GM23248 (cell line): ENCODE measurements at regions not wholly inside any gene's neighbourhood (a gene's known extent, or its start where the extent isn't known, plus 50 kb on each side); places are given as distances from the start of the nearest gene placed in this dataset.

ENCODE experiments used
- DNase-seq: peaks from one replicate; pipeline ENCODE4 v3.0.0-alpha.2; 2015
- H2AFZ ChIP-seq: fragments of 200-600 bp; sonication (generic); 2 replicates; pipeline ENCODE4 v1.6.1; 2016; ENCODE audit warnings: antibody characterized with exemption
- H3F3A ChIP-seq: fragments of 200-600 bp; sonication (generic); 2 replicates; pipeline ENCODE4 v1.6.1; 2016; ENCODE audit warnings: mild to moderate bottlenecking, antibody characterized with exemption, mixed run types; ENCODE audit not compliant: insufficient read depth
- H3K27ac ChIP-seq: fragments of 200-600 bp; sonication (generic); 2 replicates; pipeline ENCODE4 v1.5.1; 2016; ENCODE audit warnings: mild to moderate bottlenecking
- H3K27me3 ChIP-seq: fragments of 200-600 bp; sonication (generic); replicated peaks from 2 replicates; pipeline ENCODE4 v1.6.1; 2016; ENCODE audit warnings: mild to moderate bottlenecking; ENCODE audit not compliant: insufficient read depth
- H3K36me3 ChIP-seq: fragments of 200-600 bp; sonication (generic); 2 replicates; pipeline ENCODE4 v1.6.1; 2016; ENCODE audit warnings: low read depth, mild to moderate bottlenecking
- H3K4me1 ChIP-seq: fragments of 200-600 bp; sonication (generic); 2 replicates; pipeline ENCODE4 v1.6.1; 2016; ENCODE audit warnings: mild to moderate bottlenecking; ENCODE audit not compliant: insufficient read depth
- H3K4me2 ChIP-seq: fragments of 200-600 bp; sonication (generic); one replicate; pipeline ENCODE4 v1.6.1; 2016; ENCODE audit warnings: mild to moderate bottlenecking; ENCODE audit not compliant: unreplicated experiment
- H3K4me3 ChIP-seq: fragments of 200-600 bp; sonication (generic); 2 replicates; pipeline ENCODE4 v1.5.1; 2016; ENCODE audit warnings: mild to moderate bottlenecking
- H3K79me2 ChIP-seq: fragments of 200-600 bp; sonication (generic); 2 replicates; pipeline ENCODE4 v1.6.1; 2016; ENCODE audit warnings: mild to moderate bottlenecking; ENCODE audit not compliant: insufficient read depth
- H3K9ac ChIP-seq: fragments of 200-600 bp; sonication (generic); 2 replicates; pipeline ENCODE4 v1.6.1; 2016; ENCODE audit warnings: mild to moderate bottlenecking
- H3K9me2 ChIP-seq: fragments of 200-600 bp; sonication (generic); 2 replicates; pipeline ENCODE4 v1.6.1; 2016; ENCODE audit warnings: mixed run types, mild to moderate bottlenecking, moderate library complexity; ENCODE audit not compliant: insufficient read depth
- H3K9me3 ChIP-seq: fragments of 200-600 bp; sonication (generic); one replicate; pipeline ENCODE4 v1.6.1; 2017; ENCODE audit warnings: low read depth
- H4K20me1 ChIP-seq: fragments of 200-600 bp; sonication (generic); 2 replicates; pipeline ENCODE4 v1.6.0; 2016; ENCODE audit not compliant: insufficient read depth
- EZH2 ChIP-seq: fragments of 200-600 bp; sonication (generic); IDR thresholded peaks from 2 replicates; pipeline ENCODE4 v1.6.1; 2018; ENCODE audit warnings: antibody characterized with exemption, mild to moderate bottlenecking; ENCODE audit not compliant: insufficient read depth, poor library complexity, severe bottlenecking
- EZH2phosphoT487 ChIP-seq: fragments of 200-600 bp; sonication (generic); IDR thresholded peaks from 2 replicates; pipeline ENCODE4 v1.6.1; 2018; ENCODE audit warnings: antibody characterized with exemption, moderate library complexity, mild to moderate bottlenecking, low read depth; ENCODE audit not compliant: insufficient read depth
- WGBS, 2 experiments: methylation state at CpG; one replicate each; pipeline ENCODE4 v1.1.6; 2015 to 2017; ENCODE audit warnings: low lambda C conversion rate in 2 of 2, low coverage in 1 of 2; ENCODE audit errors: missing lambda C conversion rate in 2 of 2; 5-methylcytosine and 5-hydroxymethylcytosine counted together
- in situ Hi-C: fragments of 300-500 bp; cut with MboI; formaldehyde crosslinking; loops from 2 replicates; pipeline ENCODE4 v1.15.0; 2020

DNA sequence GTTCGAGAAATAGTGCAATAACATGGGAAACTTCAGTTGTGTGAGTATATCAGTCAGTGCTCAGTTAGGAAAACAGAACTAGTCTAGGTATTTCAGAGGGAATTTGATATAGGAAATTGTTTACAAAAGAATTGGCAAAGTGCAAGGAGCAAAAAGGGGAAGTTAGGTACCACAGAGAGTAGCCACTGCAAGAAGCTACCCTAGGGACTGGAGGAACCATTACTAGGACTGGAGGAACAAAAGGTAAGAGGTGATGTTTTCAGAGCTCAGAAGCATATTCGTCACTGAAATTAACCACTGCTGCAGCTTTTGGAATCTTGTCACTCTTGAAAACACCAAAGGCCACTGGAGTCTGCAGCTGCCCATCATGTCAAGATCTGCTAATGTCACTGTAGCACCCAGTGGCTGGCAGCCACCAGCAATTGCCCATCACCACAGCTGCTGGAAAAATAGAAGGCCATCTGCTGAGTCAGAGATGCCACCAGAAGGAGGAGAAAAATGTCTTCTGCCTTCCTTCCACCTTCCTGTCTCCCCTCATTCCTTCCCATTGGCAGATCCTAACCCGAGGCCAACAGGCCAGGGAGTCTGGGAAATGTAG is 160.6 kb upstream of the RPS6KA3 start:
- H3K27ac ChIP-seq, result no peak overlapping the region
- no peak overlapping the region for H3K9ac ChIP-seq
- no peak overlapping the region for H3K4me2 ChIP-seq
- TF ChIP-seq EZH2phosphoT487, result no peak
- no peak for TF ChIP-seq EZH2
- no peak overlapping the region for H3K4me3 ChIP-seq
- no peaks in the 10 kb centered on the region for H3K9me2 ChIP-seq
- DNase-seq, result no peak
- WGBS, 2 experiments, result 71 to 83% methylated on average over 3 of the region's 3 CpGs
- no peaks in the 10 kb centered on the region for H3K4me1 ChIP-seq
- H3K79me2 ChIP-seq, result no peaks in the 10 kb centered on the region
- no peaks in the 10 kb centered on the region for H4K20me1 ChIP-seq
- no peaks in the 10 kb centered on the region for H3K9me3 ChIP-seq
- H2AFZ ChIP-seq, result no peak overlapping the region
- H3F3A ChIP-seq, result no peaks in the 10 kb centered on the region
- no peaks in the 10 kb centered on the region for H3K27me3 ChIP-seq
- no peaks in the 10 kb centered on the region for H3K36me3 ChIP-seq
- in situ Hi-C loops, result no loop called here

DNA sequence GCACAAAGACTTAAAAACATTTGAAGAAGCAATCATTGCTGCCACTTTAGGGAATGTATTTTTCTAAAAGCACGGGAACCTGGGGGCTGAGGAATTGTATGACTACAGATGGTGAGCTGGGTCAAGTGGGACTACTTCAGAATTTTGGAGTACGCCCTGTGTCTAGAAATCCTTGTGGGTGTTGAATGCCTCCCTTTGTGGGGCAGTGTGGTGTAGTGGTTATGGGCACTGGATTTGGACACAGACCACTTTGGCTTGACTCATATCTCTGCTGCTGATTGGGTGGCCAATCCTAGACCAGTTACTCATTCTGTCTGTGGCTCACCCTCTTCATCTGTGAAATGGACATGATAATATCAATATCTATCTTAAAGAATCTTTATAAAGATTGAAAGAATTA is 155.0 kb upstream of the RPS6KA3 start:
- Histone ChIP-seq H4K20me1 (no peaks in the 10 kb centered on the region), H3K9ac (no peak overlapping the region), H3K4me1 (no peaks in the 10 kb centered on the region), H2AFZ (no peak overlapping the region), H3K4me2 (no peak overlapping the region), H3K27me3 (no peaks in the 10 kb centered on the region), H3K36me3 (no peaks in the 10 kb centered on the region), H3K27ac (no peak overlapping the region), H3K9me2 (no peaks in the 10 kb centered on the region), H3F3A (no peaks in the 10 kb centered on the region), H3K9me3 (no peaks in the 10 kb centered on the region), H3K79me2 (no peaks in the 10 kb centered on the region), H3K4me3 (no peak overlapping the region)
- DNase-seq, result no peak
- in situ Hi-C loops, result no loop called here
- WGBS, 2 experiments, result 18 to 23% methylated on average over 2 of the region's 2 CpGs
- TF ChIP-seq EZH2phosphoT487, result no peak
- TF ChIP-seq EZH2, result no peak

DNA sequence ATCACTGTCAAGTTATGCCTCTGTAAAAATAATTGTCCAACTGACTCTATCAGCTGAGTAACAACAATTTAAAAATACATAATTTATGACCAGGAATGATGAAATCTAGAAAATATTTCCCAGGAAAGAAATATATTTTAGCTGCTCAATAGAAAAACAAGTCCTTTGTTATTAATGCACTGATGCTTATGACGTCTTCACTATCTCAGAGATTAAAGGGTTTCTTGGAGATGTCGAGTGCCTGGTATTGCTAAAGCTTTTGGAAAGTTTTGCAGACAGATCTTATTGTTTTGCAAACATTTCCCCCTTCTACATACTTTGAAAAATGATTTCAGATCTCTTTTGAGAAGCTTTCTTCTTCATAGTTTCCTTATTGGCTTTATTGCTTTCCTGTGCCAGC is 154.6 kb upstream of the RPS6KA3 start:
- no peak for TF ChIP-seq EZH2phosphoT487
- TF ChIP-seq EZH2, result no peak
- no peaks in the 10 kb centered on the region for H3K79me2 ChIP-seq
- 8 to 11% methylated on average over 2 of the region's 2 CpGs for WGBS, 2 experiments
- no peaks in the 10 kb centered on the region for H3K9me3 ChIP-seq
- no peak overlapping the region; the same call in 1 of the 2 replicates for H2AFZ ChIP-seq
- no peak overlapping the region for H3K27ac ChIP-seq
- H3K4me2 ChIP-seq, result no peak overlapping the region
- in situ Hi-C loops, result no loop called here
- no peaks in the 10 kb centered on the region for H3F3A ChIP-seq
- DNase-seq, result no peak
- no peak overlapping the region for H3K4me3 ChIP-seq
- H3K36me3 ChIP-seq, result no peaks in the 10 kb centered on the region
- no peaks in the 10 kb centered on the region for H4K20me1 ChIP-seq
- no peaks in the 10 kb centered on the region for H3K9me2 ChIP-seq
- no peaks in the 10 kb centered on the region for H3K4me1 ChIP-seq
- no peak overlapping the region for H3K9ac ChIP-seq
- H3K27me3 ChIP-seq, result no peaks in the 10 kb centered on the region

DNA sequence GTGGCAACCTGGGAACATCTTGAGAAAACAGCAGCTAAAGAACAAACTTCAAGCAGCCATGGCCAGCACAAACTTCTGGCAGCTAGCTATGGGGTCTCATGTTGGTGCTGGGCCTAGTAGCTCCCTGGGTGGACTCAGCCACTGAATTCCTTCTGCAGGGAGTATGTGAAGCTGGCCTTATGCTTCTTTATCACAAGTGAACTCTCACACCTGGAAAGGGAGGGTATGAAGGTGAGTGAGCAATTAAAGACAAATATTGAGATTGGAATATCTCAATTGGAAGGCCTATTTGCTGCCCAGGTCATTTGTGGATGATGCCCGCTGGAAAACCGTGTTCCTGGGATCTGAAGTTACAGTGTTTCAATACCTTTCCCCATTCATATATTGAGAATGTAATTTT is 153.3 kb upstream of the RPS6KA3 start:
- H3K4me2 ChIP-seq, result no peak overlapping the region
- no peak for DNase-seq
- no peaks in the 10 kb centered on the region for H3K9me3 ChIP-seq
- TF ChIP-seq EZH2phosphoT487, result no peak
- no peak for TF ChIP-seq EZH2
- no peaks in the 10 kb centered on the region for H3K79me2 ChIP-seq
- 85 to 93% methylated on average over 2 of the region's 2 CpGs for WGBS, 2 experiments
- in situ Hi-C loops, result no loop called here
- no peak overlapping the region for H3K27ac ChIP-seq
- H3K36me3 ChIP-seq, result no peaks in the 10 kb centered on the region
- no peaks in the 10 kb centered on the region for H4K20me1 ChIP-seq
- no peak overlapping the region for H3K4me3 ChIP-seq
- H3K9me2 ChIP-seq, result no peaks in the 10 kb centered on the region
- no peaks in the 10 kb centered on the region for H3K4me1 ChIP-seq
- H3K27me3 ChIP-seq, result no peaks in the 10 kb centered on the region
- no peaks in the 10 kb centered on the region for H3F3A ChIP-seq
- no peak overlapping the region for H2AFZ ChIP-seq
- no peak overlapping the region for H3K9ac ChIP-seq
